ENCODE measurements at regions not wholly inside any gene's neighbourhood (a gene's known extent, or its start where the extent isn't known, plus 50 kb on each side); places are given as distances from the start of the nearest gene placed in this dataset.

DNA sequence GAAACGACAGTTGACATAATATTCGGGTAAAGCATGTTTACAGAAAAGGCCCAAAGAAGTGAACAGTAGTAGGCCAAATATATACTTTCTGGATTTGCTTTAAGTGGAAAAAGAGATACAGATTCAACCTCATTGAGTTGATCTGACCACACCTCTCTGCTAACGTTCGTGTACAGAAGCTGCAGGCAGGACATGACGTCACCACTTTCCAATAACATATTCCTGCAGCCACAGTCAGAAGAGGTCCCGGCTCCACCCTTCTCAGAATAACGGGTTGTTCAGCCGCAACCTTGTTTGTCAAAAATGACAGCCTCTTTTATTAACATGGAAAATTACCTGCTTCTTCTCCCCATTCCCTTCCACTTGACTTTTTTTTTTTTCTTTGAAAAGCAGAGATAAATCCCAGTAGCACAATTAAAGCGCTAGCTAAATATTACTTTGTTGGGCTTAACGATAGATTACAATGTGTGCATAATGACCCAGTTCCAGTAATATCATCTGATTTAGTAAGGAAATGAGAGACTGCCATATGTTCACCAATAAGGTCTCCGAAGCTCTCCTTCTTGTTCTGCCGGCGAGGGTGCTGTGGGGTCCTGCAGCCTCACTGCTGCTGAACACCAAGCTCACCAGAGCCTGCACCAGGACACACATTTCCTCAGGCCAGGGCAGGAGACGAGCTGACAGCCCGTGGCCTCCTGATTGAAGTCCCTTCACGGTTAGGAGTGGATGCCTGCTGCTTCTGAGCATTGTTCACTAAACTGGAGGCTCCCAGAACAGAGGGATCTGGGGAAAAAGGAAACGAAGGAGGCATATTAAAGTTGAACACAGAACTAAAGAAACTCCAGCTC is 451.0 kb upstream of the SALL3 start:
- no peaks in the 10 kb centered on the region for H3K9me3 ChIP-seq (replicated peaks in 1 of 2; ENCODE audit: control insufficient read depth in 1 of 2, insufficient read depth in 1 of 2, low read length in 2 of 2)
- no peak overlapping the region for H3K27ac Mint-ChIP-seq
- H3K27ac ChIP-seq (ENCODE audit: low read depth in 1 of 2, low read length in 2 of 2) = no peak overlapping the region
- no peak overlapping the region for H3K4me2 ChIP-seq (replicated peaks; ENCODE audit: extremely low read depth, low read length, poor library complexity, severe bottlenecking)
- peaks cover 3 to 5% (median 4%) of the 10 kb centered on the region in 3 donors for H3K27me3 Mint-ChIP-seq (ENCODE audit: low read depth in 3 of 3)
- no peaks in the 10 kb centered on the region for H3K4me1 Mint-ChIP-seq
- 89% methylated on average over 9 of the region's 17 CpGs for WGBS (ENCODE audit: insufficient coverage)
- no peaks in the 10 kb centered on the region for H4K20me1 ChIP-seq (ENCODE audit: insufficient read depth, low read length)
- no peak for DNase-seq
- H3K36me3 ChIP-seq (replicated peaks in 1 of 2; ENCODE audit: control insufficient read depth in 1 of 2, insufficient read depth in 2 of 2, low read length in 2 of 2) = no peaks in the 10 kb centered on the region
- intact Hi-C loops (cut with micrococcal nuclease) = no loop called here
- no peaks in the 10 kb centered on the region for H3K27me3 ChIP-seq (ENCODE audit: control insufficient read depth in 2 of 2, insufficient read depth in 2 of 2, low read length in 2 of 2)
- no peak overlapping the region for H2AFZ ChIP-seq (ENCODE audit: insufficient read depth, low read depth, low read length, poor library complexity, severe bottlenecking)
- no peak overlapping the region for H3K9ac ChIP-seq (ENCODE audit: insufficient read depth, low read length, poor library complexity, severe bottlenecking)
- no peak overlapping the region for H3K4me3 Mint-ChIP-seq
- peaks cover 0 to 3% (median 0%) of the 10 kb centered on the region in 7 donors for H3K9me3 Mint-ChIP-seq
- H3K36me3 Mint-ChIP-seq = no peaks in the 10 kb centered on the region
- no peak overlapping the region for H3K4me3 ChIP-seq (replicated peaks in 1 of 3; ENCODE audit: low read depth in 2 of 3, low read length in 3 of 3)
- TF ChIP-seq, protein P1, sequence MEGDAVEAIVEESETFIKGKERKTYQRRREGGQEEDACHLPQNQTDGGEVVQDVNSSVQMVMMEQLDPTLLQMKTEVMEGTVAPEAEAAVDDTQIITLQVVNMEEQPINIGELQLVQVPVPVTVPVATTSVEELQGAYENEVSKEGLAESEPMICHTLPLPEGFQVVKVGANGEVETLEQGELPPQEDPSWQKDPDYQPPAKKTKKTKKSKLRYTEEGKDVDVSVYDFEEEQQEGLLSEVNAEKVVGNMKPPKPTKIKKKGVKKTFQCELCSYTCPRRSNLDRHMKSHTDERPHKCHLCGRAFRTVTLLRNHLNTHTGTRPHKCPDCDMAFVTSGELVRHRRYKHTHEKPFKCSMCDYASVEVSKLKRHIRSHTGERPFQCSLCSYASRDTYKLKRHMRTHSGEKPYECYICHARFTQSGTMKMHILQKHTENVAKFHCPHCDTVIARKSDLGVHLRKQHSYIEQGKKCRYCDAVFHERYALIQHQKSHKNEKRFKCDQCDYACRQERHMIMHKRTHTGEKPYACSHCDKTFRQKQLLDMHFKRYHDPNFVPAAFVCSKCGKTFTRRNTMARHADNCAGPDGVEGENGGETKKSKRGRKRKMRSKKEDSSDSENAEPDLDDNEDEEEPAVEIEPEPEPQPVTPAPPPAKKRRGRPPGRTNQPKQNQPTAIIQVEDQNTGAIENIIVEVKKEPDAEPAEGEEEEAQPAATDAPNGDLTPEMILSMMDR (IDR thresholded peaks at IDR 0.05) = no peak
- H3K79me2 ChIP-seq (ENCODE audit: insufficient read depth, low read length) = no peaks in the 10 kb centered on the region
- no peaks in the 10 kb centered on the region for H3K4me1 ChIP-seq (ENCODE audit: control insufficient read depth in 1 of 2, insufficient read depth in 2 of 2, low read length in 2 of 2)

DNA sequence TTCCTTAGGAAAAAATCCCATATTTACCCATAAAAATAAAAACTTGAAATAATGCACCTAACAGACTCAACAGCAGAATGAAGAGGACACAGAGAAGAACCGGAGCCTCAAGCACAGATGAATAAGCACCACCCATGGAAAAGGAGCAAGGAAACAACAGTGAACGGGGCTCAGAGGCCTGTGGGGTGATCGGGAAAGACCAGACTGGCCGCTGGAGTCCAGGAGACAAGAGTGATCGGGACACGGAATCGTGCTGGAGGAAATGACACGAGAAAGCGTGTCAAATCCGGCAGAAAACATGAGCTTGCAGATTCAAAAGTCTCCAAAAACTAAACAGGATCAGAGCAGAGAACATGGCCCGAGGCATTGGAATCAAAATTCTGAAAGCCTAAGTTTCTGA is 448.0 kb upstream of the SALL3 start:
- H4K20me1 ChIP-seq (ENCODE audit: insufficient read depth, low read length) = no peaks in the 10 kb centered on the region
- H3K36me3 Mint-ChIP-seq = no peaks in the 10 kb centered on the region
- no peaks in the 10 kb centered on the region for H3K4me1 ChIP-seq (ENCODE audit: control insufficient read depth in 1 of 2, insufficient read depth in 2 of 2, low read length in 2 of 2)
- no peaks in the 10 kb centered on the region for H3K79me2 ChIP-seq (ENCODE audit: insufficient read depth, low read length)
- 96% methylated on average over 10 of the region's 11 CpGs for WGBS (ENCODE audit: insufficient coverage)
- H3K9ac ChIP-seq (ENCODE audit: insufficient read depth, low read length, poor library complexity, severe bottlenecking) = no peak overlapping the region
- H3K4me1 Mint-ChIP-seq = peaks cover 6% of the 10 kb centered on the region
- TF ChIP-seq, protein P1 (IDR thresholded peaks at IDR 0.05) = no peak
- H3K9me3 Mint-ChIP-seq = peaks cover 0 to 3% (median 0%) of the 10 kb centered on the region in 7 donors
- DNase-seq = no peak
- no peak overlapping the region for H3K4me3 ChIP-seq (replicated peaks in 1 of 3; ENCODE audit: low read depth in 2 of 3, low read length in 3 of 3)
- H3K27me3 Mint-ChIP-seq (ENCODE audit: low read depth in 3 of 3) = peaks cover 12 to 25% (median 12%) of the 10 kb centered on the region in 3 donors
- no peaks in the 10 kb centered on the region for H3K36me3 ChIP-seq (replicated peaks in 1 of 2; ENCODE audit: control insufficient read depth in 1 of 2, insufficient read depth in 2 of 2, low read length in 2 of 2)
- H3K27ac ChIP-seq (ENCODE audit: low read depth in 1 of 2, low read length in 2 of 2) = no peak overlapping the region
- H3K4me3 Mint-ChIP-seq = no peak overlapping the region
- H3K27me3 ChIP-seq (ENCODE audit: control insufficient read depth in 2 of 2, insufficient read depth in 2 of 2, low read length in 2 of 2) = peaks cover 0 to 1% of the 10 kb centered on the region in 2 donors
- H2AFZ ChIP-seq (ENCODE audit: insufficient read depth, low read depth, low read length, poor library complexity, severe bottlenecking) = no peak overlapping the region
- H3K9me3 ChIP-seq (replicated peaks in 1 of 2; ENCODE audit: control insufficient read depth in 1 of 2, insufficient read depth in 1 of 2, low read length in 2 of 2) = no peaks in the 10 kb centered on the region
- no peak overlapping the region for H3K27ac Mint-ChIP-seq
- no peak overlapping the region for H3K4me2 ChIP-seq (replicated peaks; ENCODE audit: extremely low read depth, low read length, poor library complexity, severe bottlenecking)
- intact Hi-C loops (cut with micrococcal nuclease) = no loop called here
